ENCODE measurements at regions not wholly inside any gene's neighbourhood (a gene's known extent, or its start where the extent isn't known, plus 50 kb on each side); places are given as distances from the start of the nearest gene placed in this dataset.
A peak's percentile ranks its signal among the peaks of the same experiment; 100 is the strongest.

GRCh38 chr4:63017300-63017699 is 1392.0 kb downstream of the TECRL start:
- DNase-seq: no peak

GRCh38 chr4:62970846-62971245 is 1438.4 kb downstream of the TECRL start:
- no peak for DNase-seq

DNA sequence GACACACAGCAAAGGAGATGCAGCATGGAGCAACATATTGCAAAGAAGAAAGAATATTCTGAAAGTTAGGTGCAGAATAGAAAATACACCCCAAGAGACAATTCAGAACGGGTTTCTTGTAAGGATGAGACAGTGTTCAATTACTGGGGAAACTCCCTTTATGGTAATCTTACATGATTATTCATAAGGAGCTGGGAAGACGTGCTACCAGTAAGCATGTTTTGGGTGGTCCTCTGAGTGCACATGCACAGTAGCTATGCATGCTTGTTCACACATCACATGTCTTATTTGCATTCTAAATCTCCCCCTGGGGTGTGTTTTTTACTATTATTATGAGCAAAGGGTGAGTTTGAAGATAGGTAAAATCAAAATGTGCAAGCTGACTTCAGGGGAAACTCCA is 1448.8 kb downstream of the TECRL start:
- DNase-seq: no peak

DNA sequence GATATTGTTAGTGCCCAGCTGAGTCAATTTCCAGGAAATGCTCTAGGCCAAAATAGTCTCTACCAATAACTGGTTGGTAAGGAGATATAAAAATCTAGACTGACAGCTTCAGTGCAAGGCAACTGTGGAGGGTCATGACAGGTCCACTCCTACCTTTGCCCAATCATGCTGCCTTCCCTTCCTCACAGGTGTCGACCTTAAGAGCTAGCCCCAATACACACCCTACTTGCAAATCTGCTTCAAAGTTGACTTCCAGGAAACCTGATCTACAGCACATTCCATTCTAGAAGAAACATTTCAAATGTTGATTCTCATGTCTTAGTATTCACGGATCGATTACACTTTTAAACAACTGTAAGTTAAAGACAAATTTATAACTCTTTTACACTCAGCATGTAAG is 1455.5 kb downstream of the TECRL start:
- DNase-seq: no peak

DNA sequence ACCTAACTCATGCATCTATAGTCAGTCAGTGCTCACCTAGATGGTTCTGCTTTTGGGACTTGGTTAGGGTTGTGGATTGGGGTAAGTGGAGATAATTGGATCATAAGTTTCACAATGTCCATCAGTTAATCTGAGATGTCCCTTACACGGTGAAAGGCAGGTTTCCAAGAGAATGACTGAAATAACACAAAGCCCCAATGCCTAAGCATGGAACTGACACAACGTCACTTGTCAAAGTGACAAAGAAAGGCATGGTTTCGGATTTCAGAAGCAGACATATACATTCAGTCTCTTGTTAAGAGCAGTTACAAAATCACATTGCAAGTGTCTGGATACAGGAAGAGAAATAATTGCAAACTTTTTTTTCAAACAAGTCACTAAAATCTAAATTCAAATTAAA is 1456.9 kb downstream of the TECRL start:
- DNase-seq: no peak

GRCh38 chr4:62948108-62948507 is 1461.1 kb downstream of the TECRL start:
- no peak for DNase-seq

- DNase-seq: peak; percentile 3
Observed at GRCh38 chr4:62940229-62940628, 1469.0 kb downstream of the TECRL start.

DNA sequence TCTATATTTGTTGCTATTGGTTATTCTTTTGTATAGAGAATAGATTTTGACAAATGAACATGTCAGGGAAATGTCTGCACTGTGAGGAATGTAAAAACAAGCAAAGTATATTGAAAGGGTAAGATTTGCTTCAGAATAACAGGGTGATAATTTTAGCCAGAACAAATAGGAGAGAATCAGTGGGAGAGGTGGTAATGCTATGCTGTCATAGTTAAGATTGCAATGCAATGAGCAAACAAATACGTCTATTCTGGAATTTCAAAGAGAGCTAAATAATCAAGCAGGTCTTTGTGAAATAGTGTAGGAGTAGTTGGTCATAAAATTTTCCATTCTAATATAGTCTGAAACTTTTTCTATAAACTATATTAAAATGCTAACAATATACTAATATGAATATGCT is 1478.4 kb downstream of the TECRL start:
- DNase-seq: no peak

DNA sequence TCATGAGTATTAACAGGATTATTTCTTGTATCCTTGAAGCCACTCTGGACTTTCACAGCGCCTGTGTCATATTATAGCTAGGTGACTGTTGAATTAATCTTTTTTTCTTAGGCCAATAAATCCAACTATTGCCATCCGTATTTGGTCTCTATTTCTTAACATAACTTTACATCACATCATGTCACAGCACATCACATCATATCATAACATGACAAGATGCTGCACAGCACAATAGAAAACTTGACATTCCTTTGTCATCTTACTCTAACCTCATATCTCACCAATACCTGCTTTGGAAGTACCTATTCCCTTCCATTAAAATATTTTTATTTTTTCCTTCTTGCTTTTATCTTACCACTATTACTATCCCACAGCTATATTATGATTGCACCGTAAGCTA is 1480.8 kb downstream of the TECRL start:
- no peak for DNase-seq

- DNase-seq: no peak
Observed at GRCh38 chr4:62927574-62927973, 1481.7 kb downstream of the TECRL start.

GRCh38 chr4:62923783-62924182 is 1485.5 kb downstream of the TECRL start:
- DNase-seq: no peak

DNA sequence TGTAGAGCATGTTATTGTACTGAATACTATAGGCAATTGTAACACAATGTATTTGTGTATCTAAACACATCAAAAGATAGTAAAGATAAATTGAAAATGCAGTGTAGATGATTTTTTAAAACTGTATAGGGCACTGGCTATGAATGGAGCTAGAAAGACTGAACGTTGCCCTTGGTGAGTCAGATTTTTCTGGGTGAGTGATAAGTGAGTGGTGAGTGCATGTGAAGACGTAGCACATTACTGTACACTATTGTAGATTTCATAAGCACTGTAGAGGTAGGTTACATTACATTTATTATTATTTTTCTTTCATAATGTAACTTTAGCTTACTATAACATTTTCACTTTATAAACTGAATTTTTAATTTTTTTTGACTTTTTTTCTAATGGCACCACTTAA is 1491.6 kb downstream of the TECRL start:
- DNase-seq: peak; percentile 68

DNA sequence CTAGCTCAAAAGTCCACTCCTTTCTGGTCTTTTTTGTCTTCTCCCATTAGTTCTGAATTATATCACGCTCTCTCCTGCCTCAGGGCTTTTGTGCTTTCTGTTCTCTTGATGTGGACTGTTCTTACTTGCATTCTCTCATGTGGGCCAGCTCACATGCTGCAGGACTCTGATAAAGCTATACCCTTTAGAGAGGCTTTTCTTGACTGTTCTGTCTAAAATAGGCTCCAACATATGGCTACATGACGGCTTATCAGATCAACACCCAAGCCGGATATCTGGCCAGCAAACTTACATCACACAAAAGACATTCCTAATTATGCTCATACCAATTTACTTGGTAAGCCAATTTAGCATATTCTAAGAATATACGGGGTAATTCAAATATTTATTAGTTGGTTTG is 1494.5 kb downstream of the TECRL start:
- DNase-seq: no peak

- no peak for DNase-seq
Observed at GRCh38 chr4:62913065-62913464, 1496.2 kb downstream of the TECRL start.

GRCh38 chr4:62912531-62912930 is 1496.7 kb downstream of the TECRL start:
- peak; percentile 66 for DNase-seq

- DNase-seq: no peak
Observed at GRCh38 chr4:62909238-62909637, 1500.0 kb downstream of the TECRL start.

- DNase-seq: no peak
Observed at GRCh38 chr4:62901101-62901500, 1508.1 kb downstream of the TECRL start.

DNA sequence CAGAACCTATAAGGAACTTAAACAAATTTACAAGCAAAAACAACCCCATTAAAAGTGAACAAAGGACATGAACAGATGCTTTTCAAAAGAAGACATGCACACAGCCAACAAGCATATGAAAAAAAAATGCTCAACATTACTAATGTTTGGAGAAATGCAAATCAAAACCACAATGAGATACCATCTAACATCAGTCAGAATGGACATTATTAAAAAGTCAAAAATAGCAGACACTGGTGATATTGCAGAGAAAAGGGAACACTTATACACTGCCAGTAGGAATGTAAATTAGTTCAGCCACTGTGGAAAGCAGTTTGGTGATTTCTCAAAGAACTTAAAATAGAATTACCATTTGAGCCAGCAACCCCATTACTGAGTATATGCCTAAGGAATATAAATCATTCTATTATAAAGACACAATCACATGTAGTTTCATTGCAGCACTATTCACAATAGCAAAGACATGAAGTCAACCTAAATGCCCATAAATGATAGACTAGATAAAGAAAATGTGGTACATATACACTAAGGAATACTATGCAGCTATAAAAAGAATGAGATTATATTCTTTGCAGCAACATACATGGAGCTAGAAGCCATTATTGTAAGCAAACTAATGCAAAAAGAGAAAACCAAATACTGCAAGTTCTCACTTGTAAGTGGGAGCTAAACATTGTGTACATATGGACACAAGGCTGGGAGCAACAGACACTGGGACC is 1509.4 kb downstream of the TECRL start:
- DNase-seq: no peak

- DNase-seq: no peak
Observed at GRCh38 chr4:62898115-62898514, 1511.1 kb downstream of the TECRL start.

DNA sequence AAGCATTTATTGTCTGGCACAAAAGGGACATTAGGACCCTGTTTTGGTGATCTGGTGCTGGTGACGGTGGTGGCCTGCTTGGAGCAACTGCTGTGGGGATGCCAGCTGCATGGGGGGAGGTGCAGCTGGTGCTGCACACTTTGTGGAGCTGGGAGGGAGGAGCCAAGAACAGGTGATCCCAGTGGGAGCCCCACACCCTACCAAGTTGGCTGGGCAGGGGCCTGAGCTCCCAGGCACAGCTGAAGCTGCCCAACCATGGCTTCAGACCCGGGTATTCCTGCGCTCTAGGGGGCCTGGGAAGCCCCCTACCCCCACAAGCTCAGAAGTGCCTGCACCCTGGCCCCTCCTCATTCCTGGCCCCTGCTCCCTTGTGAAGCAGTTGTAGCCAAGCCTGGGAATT is 1512.5 kb downstream of the TECRL start:
- DNase-seq: no peak

DNA sequence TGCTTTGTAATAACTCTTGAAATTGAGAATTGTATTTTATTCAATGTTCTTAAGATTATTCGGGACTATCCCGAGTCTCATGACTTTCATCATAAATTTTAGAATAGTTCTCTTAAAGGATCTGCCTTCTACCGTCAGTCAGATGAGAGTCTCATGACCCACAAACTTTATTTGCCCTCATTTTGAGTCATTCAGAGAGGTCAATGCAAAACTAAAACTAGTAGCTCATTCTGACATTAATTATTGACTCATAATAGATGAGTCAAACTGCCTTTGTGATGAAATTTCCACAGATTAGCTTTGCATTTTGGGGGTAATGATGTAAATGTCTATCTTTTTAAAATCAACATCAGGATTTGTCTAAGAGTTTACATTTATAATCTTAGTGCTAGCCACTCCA is 1527.3 kb downstream of the TECRL start:
- no peak for DNase-seq

DNA sequence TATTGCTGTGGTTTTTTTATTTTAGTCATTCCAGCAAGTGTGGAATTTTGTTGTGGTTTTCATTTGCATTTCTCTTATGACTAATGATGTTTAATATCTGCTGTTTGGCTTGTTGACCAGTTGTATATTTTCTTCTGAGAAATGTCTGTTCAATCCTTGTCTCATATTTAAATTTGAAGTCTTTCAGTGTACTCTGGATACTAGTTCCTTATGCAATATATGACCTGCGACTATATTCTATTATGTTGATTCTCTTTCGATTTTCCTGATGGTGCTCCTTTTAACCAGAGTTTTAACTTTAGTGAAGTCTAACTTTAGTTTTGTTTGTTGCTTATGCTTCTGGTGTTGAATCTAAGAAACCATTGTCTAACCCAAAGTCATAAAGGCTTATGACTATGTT is 1528.0 kb downstream of the TECRL start:
- no peak for DNase-seq

DNA sequence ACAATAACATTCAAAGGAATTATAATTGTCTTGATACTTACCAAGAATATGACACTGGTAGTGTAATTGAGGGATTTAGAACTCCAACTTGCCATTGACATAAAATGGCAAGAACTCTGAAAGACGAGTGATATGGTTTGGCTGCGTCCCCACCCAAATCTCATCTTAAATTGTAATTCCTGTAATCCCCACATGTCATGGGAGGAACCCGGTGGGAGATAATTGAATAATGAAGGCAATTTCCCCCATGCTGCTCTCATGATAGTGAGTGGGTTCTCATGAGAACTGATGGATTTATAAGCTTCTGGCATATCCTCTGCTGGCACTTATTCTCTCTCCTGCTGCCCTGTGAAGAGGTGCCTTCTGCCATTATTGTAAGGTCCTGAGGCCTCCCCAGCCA is 1536.4 kb downstream of the TECRL start:
- DNase-seq: no peak

GRCh38 chr4:62871078-62871477 is 1538.2 kb downstream of the TECRL start:
- peak; percentile 64 for DNase-seq

- DNase-seq: no peak
Observed at GRCh38 chr4:62870451-62870850, 1538.8 kb downstream of the TECRL start.

GRCh38 chr4:62865261-62865660 is 1544.0 kb downstream of the TECRL start:
- DNase-seq: no peak
